ENCODE measurements at regions not wholly inside any gene's neighbourhood (a gene's known extent, or its start where the extent isn't known, plus 50 kb on each side); places are given as distances from the start of the nearest gene placed in this dataset.

DNA sequence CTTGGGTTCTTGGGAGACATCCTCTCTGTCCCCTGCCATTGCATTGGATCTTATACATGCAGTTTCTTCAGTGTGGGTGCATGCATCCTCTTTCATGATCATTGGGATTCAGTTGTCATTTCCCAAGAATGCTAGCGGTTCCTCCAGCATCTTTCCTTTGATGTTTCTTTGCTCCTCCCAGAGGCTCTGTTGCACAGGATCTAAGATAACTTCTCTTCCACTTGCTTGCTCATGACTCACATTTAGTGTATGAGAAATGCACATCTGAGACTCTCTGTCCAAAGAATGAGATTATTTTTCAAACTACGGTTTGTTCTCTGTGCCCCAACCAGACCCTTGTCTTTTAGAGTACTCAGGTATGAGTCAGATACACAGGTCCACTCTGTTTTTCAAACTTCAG, 197.1 kb downstream of the NDFIP2 start (continued):
- TF ChIP-seq, protein P1, sequence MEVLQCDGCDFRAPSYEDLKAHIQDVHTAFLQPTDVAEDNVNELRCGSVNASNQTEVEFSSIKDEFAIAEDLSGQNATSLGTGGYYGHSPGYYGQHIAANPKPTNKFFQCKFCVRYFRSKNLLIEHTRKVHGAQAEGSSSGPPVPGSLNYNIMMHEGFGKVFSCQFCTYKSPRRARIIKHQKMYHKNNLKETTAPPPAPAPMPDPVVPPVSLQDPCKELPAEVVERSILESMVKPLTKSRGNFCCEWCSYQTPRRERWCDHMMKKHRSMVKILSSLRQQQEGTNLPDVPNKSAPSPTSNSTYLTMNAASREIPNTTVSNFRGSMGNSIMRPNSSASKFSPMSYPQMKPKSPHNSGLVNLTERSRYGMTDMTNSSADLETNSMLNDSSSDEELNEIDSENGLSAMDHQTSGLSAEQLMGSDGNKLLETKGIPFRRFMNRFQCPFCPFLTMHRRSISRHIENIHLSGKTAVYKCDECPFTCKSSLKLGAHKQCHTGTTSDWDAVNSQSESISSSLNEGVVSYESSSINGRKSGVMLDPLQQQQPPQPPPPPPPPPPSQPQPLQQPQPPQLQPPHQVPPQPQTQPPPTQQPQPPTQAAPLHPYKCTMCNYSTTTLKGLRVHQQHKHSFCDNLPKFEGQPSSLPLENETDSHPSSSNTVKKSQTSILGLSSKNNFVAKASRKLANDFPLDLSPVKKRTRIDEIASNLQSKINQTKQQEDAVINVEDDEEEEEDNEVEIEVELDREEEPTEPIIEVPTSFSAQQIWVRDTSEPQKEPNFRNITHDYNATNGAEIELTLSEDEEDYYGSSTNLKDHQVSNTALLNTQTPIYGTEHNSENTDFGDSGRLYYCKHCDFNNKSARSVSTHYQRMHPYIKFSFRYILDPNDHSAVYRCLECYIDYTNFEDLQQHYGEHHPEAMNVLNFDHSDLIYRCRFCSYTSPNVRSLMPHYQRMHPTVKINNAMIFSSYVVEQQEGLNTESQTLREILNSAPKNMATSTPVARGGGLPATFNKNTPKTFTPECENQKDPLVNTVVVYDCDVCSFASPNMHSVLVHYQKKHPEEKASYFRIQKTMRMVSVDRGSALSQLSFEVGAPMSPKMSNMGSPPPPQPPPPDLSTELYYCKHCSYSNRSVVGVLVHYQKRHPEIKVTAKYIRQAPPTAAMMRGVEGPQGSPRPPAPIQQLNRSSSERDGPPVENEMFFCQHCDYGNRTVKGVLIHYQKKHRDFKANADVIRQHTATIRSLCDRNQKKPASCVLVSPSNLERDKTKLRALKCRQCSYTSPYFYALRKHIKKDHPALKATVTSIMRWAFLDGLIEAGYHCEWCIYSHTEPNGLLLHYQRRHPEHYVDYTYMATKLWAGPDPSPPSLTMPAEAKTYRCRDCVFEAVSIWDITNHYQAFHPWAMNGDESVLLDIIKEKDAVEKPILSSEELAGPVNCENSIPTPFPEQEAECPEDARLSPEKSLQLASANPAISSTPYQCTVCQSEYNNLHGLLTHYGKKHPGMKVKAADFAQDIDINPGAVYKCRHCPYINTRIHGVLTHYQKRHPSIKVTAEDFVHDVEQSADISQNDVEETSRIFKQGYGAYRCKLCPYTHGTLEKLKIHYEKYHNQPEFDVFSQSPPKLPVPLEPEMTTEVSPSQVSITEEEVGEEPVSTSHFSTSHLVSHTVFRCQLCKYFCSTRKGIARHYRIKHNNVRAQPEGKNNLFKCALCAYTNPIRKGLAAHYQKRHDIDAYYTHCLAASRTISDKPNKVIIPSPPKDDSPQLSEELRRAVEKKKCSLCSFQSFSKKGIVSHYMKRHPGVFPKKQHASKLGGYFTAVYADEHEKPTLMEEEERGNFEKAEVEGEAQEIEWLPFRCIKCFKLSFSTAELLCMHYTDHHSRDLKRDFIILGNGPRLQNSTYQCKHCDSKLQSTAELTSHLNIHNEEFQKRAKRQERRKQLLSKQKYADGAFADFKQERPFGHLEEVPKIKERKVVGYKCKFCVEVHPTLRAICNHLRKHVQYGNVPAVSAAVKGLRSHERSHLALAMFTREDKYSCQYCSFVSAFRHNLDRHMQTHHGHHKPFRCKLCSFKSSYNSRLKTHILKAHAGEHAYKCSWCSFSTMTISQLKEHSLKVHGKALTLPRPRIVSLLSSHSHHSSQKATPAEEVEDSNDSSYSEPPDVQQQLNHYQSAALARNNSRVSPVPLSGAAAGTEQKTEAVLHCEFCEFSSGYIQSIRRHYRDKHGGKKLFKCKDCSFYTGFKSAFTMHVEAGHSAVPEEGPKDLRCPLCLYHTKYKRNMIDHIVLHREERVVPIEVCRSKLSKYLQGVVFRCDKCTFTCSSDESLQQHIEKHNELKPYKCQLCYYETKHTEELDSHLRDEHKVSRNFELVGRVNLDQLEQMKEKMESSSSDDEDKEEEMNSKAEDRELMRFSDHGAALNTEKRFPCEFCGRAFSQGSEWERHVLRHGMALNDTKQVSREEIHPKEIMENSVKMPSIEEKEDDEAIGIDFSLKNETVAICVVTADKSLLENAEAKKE (CRISPR knock-in tag; IDR thresholded peaks at IDR 0.05) = no peak
- TF ChIP-seq JUNB (IDR thresholded peaks at IDR 0.05; ENCODE audit: unreplicated experiment) (no peak), EZH2phosphoT487 (IDR thresholded peaks at IDR 0.05; ENCODE audit: unreplicated experiment) (no peak), ETS1 (IDR thresholded peaks at IDR 0.05) (no peak), NANOG (IDR thresholded peaks at IDR 0.05; ENCODE audit: borderline replicate concordance) (no peak)
- TF ChIP-seq, protein P2, sequence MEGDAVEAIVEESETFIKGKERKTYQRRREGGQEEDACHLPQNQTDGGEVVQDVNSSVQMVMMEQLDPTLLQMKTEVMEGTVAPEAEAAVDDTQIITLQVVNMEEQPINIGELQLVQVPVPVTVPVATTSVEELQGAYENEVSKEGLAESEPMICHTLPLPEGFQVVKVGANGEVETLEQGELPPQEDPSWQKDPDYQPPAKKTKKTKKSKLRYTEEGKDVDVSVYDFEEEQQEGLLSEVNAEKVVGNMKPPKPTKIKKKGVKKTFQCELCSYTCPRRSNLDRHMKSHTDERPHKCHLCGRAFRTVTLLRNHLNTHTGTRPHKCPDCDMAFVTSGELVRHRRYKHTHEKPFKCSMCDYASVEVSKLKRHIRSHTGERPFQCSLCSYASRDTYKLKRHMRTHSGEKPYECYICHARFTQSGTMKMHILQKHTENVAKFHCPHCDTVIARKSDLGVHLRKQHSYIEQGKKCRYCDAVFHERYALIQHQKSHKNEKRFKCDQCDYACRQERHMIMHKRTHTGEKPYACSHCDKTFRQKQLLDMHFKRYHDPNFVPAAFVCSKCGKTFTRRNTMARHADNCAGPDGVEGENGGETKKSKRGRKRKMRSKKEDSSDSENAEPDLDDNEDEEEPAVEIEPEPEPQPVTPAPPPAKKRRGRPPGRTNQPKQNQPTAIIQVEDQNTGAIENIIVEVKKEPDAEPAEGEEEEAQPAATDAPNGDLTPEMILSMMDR (conservative IDR thresholded peaks at IDR 0.05; ENCODE audit: low read depth in 2 of 2) = no peak
- TF ChIP-seq, protein P3, sequence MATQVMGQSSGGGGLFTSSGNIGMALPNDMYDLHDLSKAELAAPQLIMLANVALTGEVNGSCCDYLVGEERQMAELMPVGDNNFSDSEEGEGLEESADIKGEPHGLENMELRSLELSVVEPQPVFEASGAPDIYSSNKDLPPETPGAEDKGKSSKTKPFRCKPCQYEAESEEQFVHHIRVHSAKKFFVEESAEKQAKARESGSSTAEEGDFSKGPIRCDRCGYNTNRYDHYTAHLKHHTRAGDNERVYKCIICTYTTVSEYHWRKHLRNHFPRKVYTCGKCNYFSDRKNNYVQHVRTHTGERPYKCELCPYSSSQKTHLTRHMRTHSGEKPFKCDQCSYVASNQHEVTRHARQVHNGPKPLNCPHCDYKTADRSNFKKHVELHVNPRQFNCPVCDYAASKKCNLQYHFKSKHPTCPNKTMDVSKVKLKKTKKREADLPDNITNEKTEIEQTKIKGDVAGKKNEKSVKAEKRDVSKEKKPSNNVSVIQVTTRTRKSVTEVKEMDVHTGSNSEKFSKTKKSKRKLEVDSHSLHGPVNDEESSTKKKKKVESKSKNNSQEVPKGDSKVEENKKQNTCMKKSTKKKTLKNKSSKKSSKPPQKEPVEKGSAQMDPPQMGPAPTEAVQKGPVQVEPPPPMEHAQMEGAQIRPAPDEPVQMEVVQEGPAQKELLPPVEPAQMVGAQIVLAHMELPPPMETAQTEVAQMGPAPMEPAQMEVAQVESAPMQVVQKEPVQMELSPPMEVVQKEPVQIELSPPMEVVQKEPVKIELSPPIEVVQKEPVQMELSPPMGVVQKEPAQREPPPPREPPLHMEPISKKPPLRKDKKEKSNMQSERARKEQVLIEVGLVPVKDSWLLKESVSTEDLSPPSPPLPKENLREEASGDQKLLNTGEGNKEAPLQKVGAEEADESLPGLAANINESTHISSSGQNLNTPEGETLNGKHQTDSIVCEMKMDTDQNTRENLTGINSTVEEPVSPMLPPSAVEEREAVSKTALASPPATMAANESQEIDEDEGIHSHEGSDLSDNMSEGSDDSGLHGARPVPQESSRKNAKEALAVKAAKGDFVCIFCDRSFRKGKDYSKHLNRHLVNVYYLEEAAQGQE (IDR thresholded peaks at IDR 0.05; ENCODE audit: unreplicated experiment) = no peak

Measured in GM23338 (cell line).